Sigmoid colon (tissue), 6 donors: ENCODE measurements at regions not wholly inside any gene's neighbourhood (a gene's known extent, or its start where the extent isn't known, plus 50 kb on each side); places are given as distances from the start of the nearest gene placed in this dataset.

Experiments
- DNase-seq: peaks from one replicate; pipeline ENCODE4 v3.0.0-alpha.2; 2019
- H3K27ac ChIP-seq, 4 donors: fragments of 200-600 bp; sonication (generic); one replicate each; pipeline ENCODE4 v1.5.1; 2016 to 2019; ENCODE audit warnings: mild to moderate bottlenecking in 1 of 4
- H3K27me3 ChIP-seq, 3 donors: fragments of 200-600 bp; sonication (generic); one replicate each; pipeline ENCODE4 v1.5.1; 2019; ENCODE audit warnings: mild to moderate bottlenecking in 1 of 3
- H3K36me3 ChIP-seq, 4 donors: fragments of 200-600 bp; sonication (generic); one replicate each; pipeline ENCODE4 v1.5.1; 2016 to 2019
- H3K4me1 ChIP-seq, 4 donors: fragments of 200-600 bp; sonication (generic); one replicate each; pipeline ENCODE4 v1.5.1; 2017 to 2019
- H3K4me3 ChIP-seq, 4 donors: fragments of 200-600 bp; sonication (generic); one replicate each; pipeline ENCODE4 v1.5.1; 2017 to 2019; ENCODE audit warnings: mild to moderate bottlenecking in 2 of 4, moderate library complexity in 1 of 4
- H3K9me3 ChIP-seq, 4 donors: fragments of 200-600 bp in 3 of 4; sonication (generic) in 3 of 4; one replicate each; pipeline versions ENCODE4 v1.5.1 to v1.6.1; 2013 to 2019
- CTCF ChIP-seq, 4 experiments: fragments of 450-650 bp in 3 of 4; fragments of 200-600 bp in 1 of 4; IDR thresholded peaks; one replicate each; pipeline ENCODE4 v1.5.1; 2016 to 2019; ENCODE audit warnings: antibody characterized with exemption in 4 of 4, mild to moderate bottlenecking in 3 of 4, moderate library complexity in 2 of 4
- EP300 ChIP-seq, 4 donors: sonication (generic); formaldehyde crosslinking; IDR thresholded peaks; one replicate each; pipeline ENCODE4 v1.6.1; 2017; ENCODE audit warnings: antibody characterized with exemption in 4 of 4
- POLR2A ChIP-seq, 2 donors: fragments of 450-650 bp; IDR thresholded peaks; one replicate each; pipeline ENCODE4 v1.6.1; 2016; ENCODE audit warnings: antibody characterized with exemption in 2 of 2, mild to moderate bottlenecking in 2 of 2, moderate library complexity in 2 of 2
- POLR2AphosphoS5 ChIP-seq, 4 donors: sonication (generic); formaldehyde crosslinking; IDR thresholded peaks; one replicate each; pipeline ENCODE4 v1.6.1; 2017; ENCODE audit warnings: antibody characterized with exemption in 4 of 4
- WGBS, 2 donors: extraction: QIAGEN DNeasy Blood & Tissue Kit; methylation state at CpG; one replicate each; pipeline ENCODE4 v1.1.7; 2013; 5-methylcytosine and 5-hydroxymethylcytosine counted together
- intact Hi-C: fragments of 100-400 bp; cut with DNase I; formaldehyde crosslinking; loops from one replicate; pipeline ENCODE4 v1.15.1; 2023
- donor health status: healthy with polysubstance abuse.
- donor health status: healthy.

GRCh38 chr4:128552586-128552907 is 257.0 kb upstream of the JADE1 start:
- H3K4me1 ChIP-seq, result peaks cover 0 to 23% (median 19%) of the 10 kb centered on the region in 4 donors
- no peaks in the 10 kb centered on the region for H3K36me3 ChIP-seq
- peak overlapping the region; percentile 45 to 58 (median 56) for H3K4me3 ChIP-seq
- DNase-seq, result no peak
- H3K27me3 ChIP-seq, result no peaks in the 10 kb centered on the region
- intact Hi-C loops, result loop anchor here (2.0 to 10.0 kb wide), 7 partner anchors 98 to 588 kb away; partner anchors contain the start of genes ABHD18, MFSD8 and PGRMC2
- H3K27ac ChIP-seq, result peak overlapping the region; percentile 91 to 92 (median 92)
- H3K9me3 ChIP-seq, result no peaks in the 10 kb centered on the region
- 72 to 91% methylated on average over 4 of the region's 4 CpGs for WGBS, 2 donors
- TF ChIP-seq POLR2AphosphoS5 (IDR thresholded peaks at IDR 0.05) (no peak), POLR2A (IDR thresholded peaks at IDR 0.05) (no peak), EP300 (IDR thresholded peaks at IDR 0.05) (no peak), CTCF (IDR thresholded peaks at IDR 0.05) (no peak)

- H3K4me3 ChIP-seq, result no peak overlapping the region
- no peak overlapping the region for H3K27ac ChIP-seq
- H3K4me1 ChIP-seq, result peaks cover 0 to 23% (median 19%) of the 10 kb centered on the region in 4 donors
- intact Hi-C loops, result loop anchor here (5.0 to 10.0 kb wide), 5 partner anchors 106 to 586 kb away; partner anchors contain the start of genes ABHD18, MFSD8 and PGRMC2
- no peaks in the 10 kb centered on the region for H3K27me3 ChIP-seq
- DNase-seq, result no peak
- TF ChIP-seq EP300 (IDR thresholded peaks at IDR 0.05) (no peak), POLR2A (IDR thresholded peaks at IDR 0.05) (no peak)
- H3K36me3 ChIP-seq, result no peaks in the 10 kb centered on the region
- no peaks in the 10 kb centered on the region for H3K9me3 ChIP-seq
- 94 to 97% methylated on average over 4 of the region's 4 CpGs for WGBS, 2 donors
Measured at GRCh38 chr4:128551280-128551679, 258.2 kb upstream of the JADE1 start.

- Histone ChIP-seq H3K27ac (no peak overlapping the region), H3K4me3 (no peak overlapping the region), H3K27me3 (no peaks in the 10 kb centered on the region), H3K4me1 (peaks cover 0 to 23% (median 19%) of the 10 kb centered on the region in 4 donors), H3K9me3 (no peaks in the 10 kb centered on the region), H3K36me3 (no peaks in the 10 kb centered on the region)
- intact Hi-C loops, result loop anchor here (5.0 to 10.0 kb wide), 5 partner anchors 107 to 585 kb away; partner anchors contain the start of genes ABHD18, MFSD8 and PGRMC2
- 87 to 91% methylated on average over 5 of the region's 5 CpGs for whole genome bisulfite sequencing, 2 donors
- no peak for DNase-seq
- no peak for TF ChIP-seq POLR2A (IDR thresholded peaks at IDR 0.05)
Measured at GRCh38 chr4:128550060-128550459, 259.4 kb upstream of the JADE1 start.

- no peak for DNase-seq
- Histone ChIP-seq H3K4me1 (peaks cover 0 to 21% (median 19%) of the 10 kb centered on the region in 4 donors), H3K36me3 (no peaks in the 10 kb centered on the region), H3K9me3 (no peaks in the 10 kb centered on the region), H3K4me3 (no peak overlapping the region), H3K27me3 (no peaks in the 10 kb centered on the region), H3K27ac (no peak overlapping the region)
- WGBS, 2 donors, result 94 to 97% methylated on average over 1 of the region's 1 CpG
- TF ChIP-seq CTCF (IDR thresholded peaks at IDR 0.05) (no peak), POLR2A (IDR thresholded peaks at IDR 0.05) (no peak), EP300 (IDR thresholded peaks at IDR 0.05) (no peak), POLR2AphosphoS5 (IDR thresholded peaks at IDR 0.05) (no peak)
- intact Hi-C loops, result loop anchor here (5.0 to 10.0 kb wide), 5 partner anchors 108 to 585 kb away; partner anchors contain the start of genes ABHD18, MFSD8 and PGRMC2
Measured at GRCh38 chr4:128549636-128550035, 259.9 kb upstream of the JADE1 start.

- Histone ChIP-seq H3K4me3 (no peak overlapping the region), H3K9me3 (no peaks in the 10 kb centered on the region), H3K27ac (no peak overlapping the region), H3K36me3 (no peaks in the 10 kb centered on the region), H3K27me3 (no peaks in the 10 kb centered on the region), H3K4me1 (peaks cover 0 to 8% (median 8%) of the 10 kb centered on the region in 4 donors)
- intact Hi-C loops, result no loop called here
- 93 to 96% methylated on average over 1 of the region's 1 CpG for WGBS, 2 donors
- TF ChIP-seq EP300 (IDR thresholded peaks at IDR 0.05) (no peak), CTCF (IDR thresholded peaks at IDR 0.05) (no peak), POLR2AphosphoS5 (IDR thresholded peaks at IDR 0.05) (no peak), POLR2A (IDR thresholded peaks at IDR 0.05) (no peak)
- DNase-seq, result no peak
Measured at GRCh38 chr4:128548381-128548780, 260.8 kb upstream of the PGRMC2 start.

- H3K27me3 ChIP-seq, result no peaks in the 10 kb centered on the region
- H3K4me1 ChIP-seq, result no peaks in the 10 kb centered on the region
- no peak overlapping the region for H3K4me3 ChIP-seq
- no peak for DNase-seq
- no peak overlapping the region for H3K27ac ChIP-seq
- H3K9me3 ChIP-seq, result no peaks in the 10 kb centered on the region
- 94 to 95% methylated on average over 5 of the region's 5 CpGs for WGBS, 2 donors
- TF ChIP-seq EP300 (IDR thresholded peaks at IDR 0.05), result no peak
- no peak for TF ChIP-seq POLR2AphosphoS5 (IDR thresholded peaks at IDR 0.05)
- TF ChIP-seq POLR2A (IDR thresholded peaks at IDR 0.05), result no peak
- no peak for TF ChIP-seq CTCF (IDR thresholded peaks at IDR 0.05)
- intact Hi-C loops, result no loop called here
- no peaks in the 10 kb centered on the region for H3K36me3 ChIP-seq
Measured at GRCh38 chr4:128544272-128544671, 256.7 kb upstream of the PGRMC2 start.
